ENCODE measurements at regions not wholly inside any gene's neighbourhood (a gene's known extent, or its start where the extent isn't known, plus 50 kb on each side); places are given as distances from the start of the nearest gene placed in this dataset.

- Histone ChIP-seq H3K36me3 (no peaks in the 10 kb centered on the region), H3K9me3 (ENCODE audit: severe bottlenecking) (no peaks in the 10 kb centered on the region), H3K27ac (no peak overlapping the region), H3K27me3 (ENCODE audit: insufficient read depth, low read depth, severe bottlenecking) (no peaks in the 10 kb centered on the region), H3K4me3 (ENCODE audit: low read depth, low read length) (no peak overlapping the region)
- DNase-seq = no peak
- TF ChIP-seq CTCF (IDR thresholded peaks at IDR 0.05; ENCODE audit: low read depth, low read length) = no peak
Measured at GRCh38 chr6:145137425-145137824, 597.9 kb downstream of the EPM2A start.

- H3K9me3 ChIP-seq (ENCODE audit: severe bottlenecking) = no peaks in the 10 kb centered on the region
- DNase-seq = no peak
- TF ChIP-seq CTCF (IDR thresholded peaks at IDR 0.05; ENCODE audit: low read depth, low read length) = no peak
- H3K36me3 ChIP-seq = no peaks in the 10 kb centered on the region
- no peaks in the 10 kb centered on the region for H3K27me3 ChIP-seq (ENCODE audit: insufficient read depth, low read depth, severe bottlenecking)
- no peak overlapping the region for H3K4me3 ChIP-seq (ENCODE audit: low read depth, low read length)
- H3K27ac ChIP-seq = no peak overlapping the region
Measured at GRCh38 chr6:145138469-145139139, 596.7 kb downstream of the EPM2A start.

GRCh38 chr6:145139140-145139850 is 596.0 kb downstream of the EPM2A start:
- no peak for DNase-seq
- Histone ChIP-seq H3K27me3 (ENCODE audit: insufficient read depth, low read depth, severe bottlenecking) (no peaks in the 10 kb centered on the region), H3K9me3 (ENCODE audit: severe bottlenecking) (no peaks in the 10 kb centered on the region), H3K4me3 (ENCODE audit: low read depth, low read length) (no peak overlapping the region), H3K36me3 (no peaks in the 10 kb centered on the region), H3K27ac (no peak overlapping the region)
- no peak for TF ChIP-seq CTCF (IDR thresholded peaks at IDR 0.05; ENCODE audit: low read depth, low read length)

- Histone ChIP-seq H3K27ac (no peak overlapping the region), H3K27me3 (ENCODE audit: insufficient read depth, low read depth, severe bottlenecking) (no peaks in the 10 kb centered on the region), H3K9me3 (ENCODE audit: severe bottlenecking) (no peaks in the 10 kb centered on the region), H3K4me3 (ENCODE audit: low read depth, low read length) (no peak overlapping the region), H3K36me3 (no peaks in the 10 kb centered on the region)
- no peak for DNase-seq
- TF ChIP-seq CTCF (IDR thresholded peaks at IDR 0.05; ENCODE audit: low read depth, low read length) = no peak
Measured at GRCh38 chr6:145139895-145140294, 595.4 kb downstream of the EPM2A start.

- no peaks in the 10 kb centered on the region for H3K36me3 ChIP-seq
- H3K27me3 ChIP-seq (ENCODE audit: insufficient read depth, low read depth, severe bottlenecking) = no peaks in the 10 kb centered on the region
- no peak for TF ChIP-seq CTCF (IDR thresholded peaks at IDR 0.05; ENCODE audit: low read depth, low read length)
- no peak for DNase-seq
- no peaks in the 10 kb centered on the region for H3K9me3 ChIP-seq (ENCODE audit: severe bottlenecking)
- no peak overlapping the region for H3K27ac ChIP-seq
- H3K4me3 ChIP-seq (ENCODE audit: low read depth, low read length) = no peak overlapping the region
Measured at GRCh38 chr6:145141572-145141971, 593.7 kb downstream of the EPM2A start.

Measured in WERI-Rb-1 (cell line).